ENCODE measurements at regions not wholly inside any gene's neighbourhood (a gene's known extent, or its start where the extent isn't known, plus 50 kb on each side); places are given as distances from the start of the nearest gene placed in this dataset.

- no peak overlapping the region for H3K4me3 ChIP-seq (ENCODE audit: low read length in 2 of 2)
- 49 to 73% methylated on average over 2 of the region's 2 CpGs for WGBS, 2 donors
Measured at GRCh38 chr3:106420628-106421027, 551.8 kb upstream of the CBLB start.

GRCh38 chr3:106421426-106421825 lies 552.6 kb upstream of the CBLB start:
- intact Hi-C loops (cut with DNase I): no loop called here
- no peaks in the 10 kb centered on the region for H3K9me3 ChIP-seq (ENCODE audit: control insufficient read depth, low read length)
- 92 to 96% methylated on average over 1 of the region's 1 CpG for WGBS, 2 donors
- H3K4me1 ChIP-seq (ENCODE audit: control insufficient read depth in 1 of 2, insufficient read depth in 2 of 2, low read length in 2 of 2): no peaks in the 10 kb centered on the region
- ATAC-seq (ENCODE audit: low FRiP score): no peak
- H3K36me3 ChIP-seq (ENCODE audit: control insufficient read depth in 1 of 2, insufficient read depth in 2 of 2, low read length in 1 of 2): no peaks in the 10 kb centered on the region
- no peak for DNase-seq
- H3K4me3 ChIP-seq (ENCODE audit: low read length in 2 of 2): no peak overlapping the region
- no peak overlapping the region for H3K27ac ChIP-seq (ENCODE audit: low read depth in 1 of 2, low read length in 2 of 2)
- H3K27me3 ChIP-seq (ENCODE audit: control insufficient read depth in 1 of 2, insufficient read depth in 2 of 2, low read length in 1 of 2): no peaks in the 10 kb centered on the region

More at GRCh38 chr3:106420628-106421027, 551.8 kb upstream of the CBLB start:
- no peak overlapping the region for H3K27ac ChIP-seq (ENCODE audit: low read depth in 1 of 2, low read length in 2 of 2)
- no peaks in the 10 kb centered on the region for H3K27me3 ChIP-seq (ENCODE audit: control insufficient read depth in 1 of 2, insufficient read depth in 2 of 2, low read length in 1 of 2)
- no peaks in the 10 kb centered on the region for H3K4me1 ChIP-seq (ENCODE audit: control insufficient read depth in 1 of 2, insufficient read depth in 2 of 2, low read length in 2 of 2)
- no peak for ATAC-seq (ENCODE audit: low FRiP score)
- H3K9me3 ChIP-seq (ENCODE audit: control insufficient read depth, low read length): no peaks in the 10 kb centered on the region
- no peaks in the 10 kb centered on the region for H3K36me3 ChIP-seq (ENCODE audit: control insufficient read depth in 1 of 2, insufficient read depth in 2 of 2, low read length in 1 of 2)
- DNase-seq: no peak
- intact Hi-C loops (cut with DNase I): no loop called here

- no peaks in the 10 kb centered on the region for H3K27me3 ChIP-seq (ENCODE audit: control insufficient read depth in 1 of 2, insufficient read depth in 2 of 2, low read length in 1 of 2)
- no peak overlapping the region for H3K27ac ChIP-seq (ENCODE audit: low read depth in 1 of 2, low read length in 2 of 2)
- intact Hi-C loops (cut with DNase I): no loop called here
- no peaks in the 10 kb centered on the region for H3K36me3 ChIP-seq (ENCODE audit: control insufficient read depth in 1 of 2, insufficient read depth in 2 of 2, low read length in 1 of 2)
- no peak overlapping the region for H3K4me3 ChIP-seq (ENCODE audit: low read length in 2 of 2)
- H3K9me3 ChIP-seq (ENCODE audit: control insufficient read depth, low read length): no peaks in the 10 kb centered on the region
- DNase-seq (no peak), ATAC-seq (ENCODE audit: low FRiP score) (no peak)
- no peaks in the 10 kb centered on the region for H3K4me1 ChIP-seq (ENCODE audit: control insufficient read depth in 1 of 2, insufficient read depth in 2 of 2, low read length in 2 of 2)
Measured at GRCh38 chr3:106421909-106422308, 553.1 kb upstream of the CBLB start.

GRCh38 chr3:106423321-106424225 lies 554.8 kb upstream of the CBLB start:
- Histone ChIP-seq H3K27ac (ENCODE audit: low read depth in 1 of 2, low read length in 2 of 2) (no peak overlapping the region), H3K27me3 (ENCODE audit: control insufficient read depth in 1 of 2, insufficient read depth in 2 of 2, low read length in 1 of 2) (no peaks in the 10 kb centered on the region), H3K4me3 (ENCODE audit: low read length in 2 of 2) (no peak overlapping the region), H3K36me3 (ENCODE audit: control insufficient read depth in 1 of 2, insufficient read depth in 2 of 2, low read length in 1 of 2) (no peaks in the 10 kb centered on the region), H3K4me1 (ENCODE audit: control insufficient read depth in 1 of 2, insufficient read depth in 2 of 2, low read length in 2 of 2) (no peaks in the 10 kb centered on the region), H3K9me3 (ENCODE audit: control insufficient read depth, low read length) (no peaks in the 10 kb centered on the region)
- ATAC-seq (ENCODE audit: low FRiP score): no peak
- 64 to 68% methylated on average over 7 of the region's 7 CpGs for WGBS, 2 donors
- no peak for DNase-seq
- intact Hi-C loops (cut with DNase I): no loop called here

GRCh38 chr3:106425026-106425425 lies 556.2 kb upstream of the CBLB start:
- no peaks in the 10 kb centered on the region for H3K4me1 ChIP-seq (ENCODE audit: control insufficient read depth in 1 of 2, insufficient read depth in 2 of 2, low read length in 2 of 2)
- H3K9me3 ChIP-seq (ENCODE audit: control insufficient read depth, low read length): no peaks in the 10 kb centered on the region
- 33 to 45% methylated on average over 2 of the region's 2 CpGs for WGBS, 2 donors
- intact Hi-C loops (cut with DNase I): no loop called here
- DNase-seq: no peak
- no peak overlapping the region for H3K27ac ChIP-seq (ENCODE audit: low read depth in 1 of 2, low read length in 2 of 2)
- no peaks in the 10 kb centered on the region for H3K27me3 ChIP-seq (ENCODE audit: control insufficient read depth in 1 of 2, insufficient read depth in 2 of 2, low read length in 1 of 2)
- no peak overlapping the region for H3K4me3 ChIP-seq (ENCODE audit: low read length in 2 of 2)
- no peak for ATAC-seq (ENCODE audit: low FRiP score)
- no peaks in the 10 kb centered on the region for H3K36me3 ChIP-seq (ENCODE audit: control insufficient read depth in 1 of 2, insufficient read depth in 2 of 2, low read length in 1 of 2)

DNA sequence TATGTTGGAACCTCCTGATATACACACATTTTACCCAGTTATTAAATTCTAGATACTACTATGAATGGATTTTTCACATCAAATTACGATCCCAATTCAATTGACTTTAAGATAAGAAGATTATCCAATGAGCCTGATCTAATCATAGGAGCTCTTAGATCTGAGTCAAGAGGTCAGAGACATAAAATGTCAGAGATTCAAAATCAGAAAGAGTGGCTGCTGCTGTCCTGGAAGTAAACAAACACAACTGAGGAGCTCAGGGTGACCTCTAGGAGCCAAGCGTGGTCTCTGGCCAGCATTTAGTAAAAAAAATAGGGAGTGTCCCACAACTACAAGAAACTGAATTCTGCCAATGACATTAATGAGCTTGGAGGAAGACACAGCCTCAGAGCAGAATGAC lies 557.1 kb upstream of the CBLB start:
- Histone ChIP-seq H3K36me3 (ENCODE audit: control insufficient read depth in 1 of 2, insufficient read depth in 2 of 2, low read length in 1 of 2) (no peaks in the 10 kb centered on the region), H3K27me3 (ENCODE audit: control insufficient read depth in 1 of 2, insufficient read depth in 2 of 2, low read length in 1 of 2) (no peaks in the 10 kb centered on the region), H3K27ac (ENCODE audit: low read depth in 1 of 2, low read length in 2 of 2) (no peak overlapping the region), H3K4me3 (ENCODE audit: low read length in 2 of 2) (no peak overlapping the region), H3K4me1 (ENCODE audit: control insufficient read depth in 1 of 2, insufficient read depth in 2 of 2, low read length in 2 of 2) (no peaks in the 10 kb centered on the region), H3K9me3 (ENCODE audit: control insufficient read depth, low read length) (no peaks in the 10 kb centered on the region)
- intact Hi-C loops (cut with DNase I): no loop called here
- ATAC-seq (ENCODE audit: low FRiP score): no peak
- no peak for DNase-seq
- 93 to 95% methylated on average over 2 of the region's 2 CpGs for WGBS, 2 donors

- Histone ChIP-seq H3K36me3 (ENCODE audit: control insufficient read depth in 1 of 2, insufficient read depth in 2 of 2, low read length in 1 of 2) (no peaks in the 10 kb centered on the region), H3K27me3 (ENCODE audit: control insufficient read depth in 1 of 2, insufficient read depth in 2 of 2, low read length in 1 of 2) (no peaks in the 10 kb centered on the region), H3K27ac (ENCODE audit: low read depth in 1 of 2, low read length in 2 of 2) (no peak overlapping the region), H3K9me3 (ENCODE audit: control insufficient read depth, low read length) (no peaks in the 10 kb centered on the region), H3K4me1 (ENCODE audit: control insufficient read depth in 1 of 2, insufficient read depth in 2 of 2, low read length in 2 of 2) (no peaks in the 10 kb centered on the region), H3K4me3 (ENCODE audit: low read length in 2 of 2) (no peak overlapping the region)
- WGBS, 2 donors: 36 to 38% methylated on average over 2 of the region's 2 CpGs
- DNase-seq: peak in 1 of 2 donors; percentile 51
- peak; percentile 70 for ATAC-seq (ENCODE audit: low FRiP score)
- intact Hi-C loops (cut with DNase I): no loop called here
Measured at GRCh38 chr3:106428565-106428994, 559.8 kb upstream of the CBLB start.

DNA sequence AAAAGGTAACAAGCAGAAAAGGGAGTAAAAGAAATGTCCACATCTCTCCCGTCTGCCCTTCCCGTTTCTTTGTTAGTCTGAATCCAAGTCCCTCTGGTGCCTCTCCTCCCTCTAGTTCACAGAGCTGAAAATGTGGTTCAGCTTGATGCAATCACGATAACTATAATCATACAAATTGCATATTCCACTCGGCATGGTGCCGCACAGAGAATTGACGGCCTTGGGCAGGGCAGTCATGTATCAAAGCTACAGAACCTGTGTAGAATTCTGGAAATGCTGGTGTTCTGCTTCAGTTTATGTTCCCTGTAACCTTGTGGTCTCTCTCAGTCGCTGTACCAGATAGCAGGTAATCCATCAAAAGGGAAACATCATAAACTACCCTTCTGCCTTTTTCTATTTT lies 562.9 kb upstream of the CBLB start:
- H3K4me1 ChIP-seq (ENCODE audit: control insufficient read depth in 1 of 2, insufficient read depth in 2 of 2, low read length in 2 of 2): no peaks in the 10 kb centered on the region
- H3K4me3 ChIP-seq (ENCODE audit: low read length in 2 of 2): no peak overlapping the region
- intact Hi-C loops (cut with DNase I): no loop called here
- no peaks in the 10 kb centered on the region for H3K9me3 ChIP-seq (ENCODE audit: control insufficient read depth, low read length)
- DNase-seq (no peak), ATAC-seq (ENCODE audit: low FRiP score) (peak; percentile 42)
- 84% methylated on average over 7 of the region's 7 CpGs for WGBS, 2 donors
- H3K27ac ChIP-seq (ENCODE audit: low read depth in 1 of 2, low read length in 2 of 2): no peak overlapping the region
- no peaks in the 10 kb centered on the region for H3K27me3 ChIP-seq (ENCODE audit: control insufficient read depth in 1 of 2, insufficient read depth in 2 of 2, low read length in 1 of 2)
- H3K36me3 ChIP-seq (ENCODE audit: control insufficient read depth in 1 of 2, insufficient read depth in 2 of 2, low read length in 1 of 2): no peaks in the 10 kb centered on the region

DNA sequence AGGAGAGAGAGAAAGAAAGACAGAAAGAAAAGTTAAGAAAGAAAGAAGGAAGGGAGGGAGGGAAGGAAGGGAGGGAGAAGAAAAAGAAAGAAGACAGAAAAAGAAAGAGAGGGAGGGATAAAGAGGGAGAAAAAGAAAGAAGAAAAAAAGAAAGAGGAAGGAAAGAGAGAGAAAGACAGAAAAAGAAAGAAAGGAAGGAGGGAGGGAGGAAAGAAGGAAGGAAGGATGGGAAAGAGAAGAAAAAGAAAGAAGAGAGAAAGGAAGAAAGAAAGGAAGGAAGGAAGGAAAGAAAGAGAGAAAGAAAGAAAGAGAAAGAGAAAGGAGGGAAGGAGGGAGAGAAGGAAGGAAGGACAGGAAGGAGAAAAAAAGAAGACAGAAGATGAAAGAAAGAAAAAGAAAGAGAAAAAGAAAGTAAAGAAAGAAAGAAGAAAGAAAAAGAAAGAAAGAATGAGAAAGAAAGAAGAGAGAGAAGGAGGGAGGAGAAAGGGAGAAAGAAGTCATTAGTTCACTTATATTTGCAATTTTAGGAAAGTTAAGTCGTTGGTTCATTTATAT lies 567.2 kb upstream of the CBLB start:
- WGBS, 2 donors: 70 to 85% methylated on average over 1 of the region's 1 CpG
- H3K36me3 ChIP-seq (ENCODE audit: control insufficient read depth in 1 of 2, insufficient read depth in 2 of 2, low read length in 1 of 2): no peaks in the 10 kb centered on the region
- H3K4me3 ChIP-seq (ENCODE audit: low read length in 2 of 2): no peak overlapping the region
- no peaks in the 10 kb centered on the region for H3K9me3 ChIP-seq (ENCODE audit: control insufficient read depth, low read length)
- ATAC-seq (ENCODE audit: low FRiP score) (no peak), DNase-seq (no peak)
- intact Hi-C loops (cut with DNase I): no loop called here
- H3K27ac ChIP-seq (ENCODE audit: low read depth in 1 of 2, low read length in 2 of 2): no peak overlapping the region
- no peaks in the 10 kb centered on the region for H3K4me1 ChIP-seq (ENCODE audit: control insufficient read depth in 1 of 2, insufficient read depth in 2 of 2, low read length in 2 of 2)
- H3K27me3 ChIP-seq (ENCODE audit: control insufficient read depth in 1 of 2, insufficient read depth in 2 of 2, low read length in 1 of 2): no peaks in the 10 kb centered on the region

All from aorta (tissue), 5 donors.